HG03175 (cell line): ENCODE measurements at regions not wholly inside any gene's neighbourhood (a gene's known extent, or its start where the extent isn't known, plus 50 kb on each side); places are given as distances from the start of the nearest gene placed in this dataset.
A peak's percentile ranks its signal among the peaks of the same experiment; 100 is the strongest.

ENCODE experiments used
- ATAC-seq: cut with Tn5 transposase; IDR thresholded peaks from one replicate; pipeline ENCODE4 v1.9.1; 2021; ENCODE audit warnings: mild to moderate bottlenecking, moderate library complexity; ENCODE audit not compliant: unreplicated experiment

DNA sequence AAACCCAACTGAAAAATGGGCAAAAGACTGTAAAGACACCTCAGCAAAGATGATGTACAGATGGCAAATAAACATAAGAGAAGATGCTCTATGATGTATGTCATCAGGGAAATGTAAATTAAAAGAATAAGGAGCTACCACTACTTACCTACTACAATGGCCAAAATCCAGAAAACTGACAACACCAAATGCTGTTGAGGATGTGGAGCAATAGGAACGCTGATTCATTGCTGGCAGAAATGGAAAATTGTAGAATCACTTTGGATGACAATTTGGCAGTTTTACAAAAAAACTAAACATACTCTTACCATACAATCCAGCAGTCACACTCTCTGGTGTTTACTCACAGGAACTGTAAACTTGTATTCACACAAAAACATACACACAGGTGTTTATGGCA, 222.3 kb upstream of the LDB2 start:
- no peak for ATAC-seq

DNA sequence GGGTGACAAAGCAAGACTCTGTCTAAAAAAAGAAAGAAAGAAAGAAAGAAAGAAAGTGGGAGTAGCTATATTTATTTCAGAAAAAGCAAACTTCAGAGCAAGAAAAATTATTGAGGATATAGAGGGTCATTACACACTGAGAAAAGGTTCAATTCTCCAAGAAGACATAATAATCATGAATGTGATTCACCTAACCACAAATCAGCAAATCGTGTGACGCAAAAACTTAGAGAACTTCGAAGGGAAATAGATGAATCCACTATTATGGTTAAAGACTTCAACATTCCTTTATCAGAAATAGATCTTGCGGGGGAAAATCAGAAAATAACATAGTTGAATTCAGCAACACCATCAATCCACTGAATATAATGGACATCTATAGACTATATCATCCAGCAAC, 219.3 kb upstream of the LDB2 start:
- no peak for ATAC-seq

DNA sequence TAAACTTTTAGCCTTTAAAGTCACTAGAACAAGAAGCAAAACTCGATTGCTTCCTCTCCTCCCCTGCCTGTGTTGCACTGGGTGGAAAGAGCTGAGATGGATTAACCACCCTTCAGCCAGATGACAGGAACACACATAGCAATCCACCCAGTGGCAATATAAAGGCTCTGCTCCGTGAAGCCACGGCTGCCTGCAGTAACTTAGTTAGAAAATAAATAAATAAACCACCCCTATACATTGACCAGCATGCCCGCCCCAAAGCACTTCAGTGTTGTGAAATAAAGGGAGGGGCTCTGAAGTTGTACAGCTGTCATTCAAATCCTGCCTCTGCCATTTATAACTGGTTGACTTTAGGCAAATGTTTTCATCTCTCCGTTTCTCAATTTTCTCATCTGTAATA, 217.1 kb upstream of the LDB2 start:
- ATAC-seq, result no peak

DNA sequence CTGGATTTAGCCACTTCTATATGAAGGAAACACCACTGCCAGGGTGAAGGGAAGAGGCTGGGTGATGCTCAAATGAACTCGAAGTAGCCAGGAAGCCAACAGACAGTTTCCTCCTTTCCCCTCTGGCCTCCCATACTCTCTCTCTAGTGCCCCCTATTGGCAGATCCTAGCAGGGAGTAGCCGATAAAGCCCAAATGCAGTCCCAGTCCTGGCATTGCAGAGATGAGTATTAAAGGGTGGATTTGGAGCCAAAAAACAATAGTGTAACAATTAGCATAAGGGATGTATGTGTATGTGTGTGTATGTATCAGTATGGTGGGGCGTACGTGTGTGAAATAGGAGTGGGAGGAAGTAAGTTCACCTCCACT, 213.8 kb upstream of the LDB2 start:
- no peak for ATAC-seq

DNA sequence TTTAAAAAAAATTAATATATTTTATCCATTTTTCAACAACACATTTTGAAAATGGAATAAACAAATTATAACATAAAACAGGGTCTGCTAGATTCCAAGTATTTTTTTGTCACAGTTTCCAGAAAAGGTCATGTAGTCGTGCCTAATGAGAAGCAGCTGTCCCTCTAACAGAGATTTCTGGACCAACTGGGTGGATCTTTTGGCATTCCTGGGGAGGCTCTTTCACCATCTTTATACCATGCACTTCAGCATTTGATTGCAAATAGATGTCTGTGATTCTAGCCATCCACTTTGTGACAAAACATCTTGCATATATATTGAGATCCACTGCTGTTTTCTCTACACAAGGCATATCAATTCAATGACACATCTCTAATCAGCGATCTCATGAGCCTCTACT, 210.7 kb upstream of the LDB2 start:
- ATAC-seq, result no peak

DNA sequence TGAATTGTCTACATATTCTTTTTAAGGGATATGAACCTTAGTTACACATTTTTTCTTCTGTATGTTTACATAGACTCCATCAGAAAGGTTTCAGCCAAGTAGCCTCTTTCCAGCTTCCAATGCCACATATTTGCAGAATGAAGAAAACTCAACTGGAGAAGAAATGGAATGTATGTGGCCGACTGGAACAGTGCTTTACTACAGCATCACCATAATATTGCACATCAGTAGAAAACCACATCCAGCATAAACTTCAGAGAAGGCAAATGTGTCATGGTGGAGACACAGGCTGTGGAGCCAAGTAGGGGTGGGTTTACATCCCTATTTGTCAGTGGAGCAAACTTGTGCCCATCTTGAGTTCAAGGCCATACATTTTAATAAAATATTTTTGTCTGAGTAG, 204.8 kb upstream of the LDB2 start:
- ATAC-seq, result no peak

DNA sequence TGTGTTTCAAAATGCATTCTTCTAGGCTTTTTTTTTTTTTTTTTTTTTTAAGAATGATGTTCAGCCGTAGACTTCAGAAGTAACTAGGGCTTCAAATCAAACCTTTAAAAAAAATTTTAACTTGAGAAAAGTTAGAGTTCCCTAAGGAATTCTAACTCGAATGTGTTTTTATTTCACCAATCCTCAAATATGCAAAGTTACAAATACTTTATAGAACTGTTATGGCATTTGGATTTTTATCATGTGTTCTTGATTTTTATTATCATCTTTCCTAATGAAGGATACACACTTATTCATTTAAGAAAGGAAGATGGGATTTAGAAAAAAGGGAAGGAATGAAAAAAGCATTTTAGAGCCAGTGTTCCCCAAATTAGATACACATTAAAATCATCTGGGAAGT, 200.6 kb upstream of the LDB2 start:
- ATAC-seq, result no peak

DNA sequence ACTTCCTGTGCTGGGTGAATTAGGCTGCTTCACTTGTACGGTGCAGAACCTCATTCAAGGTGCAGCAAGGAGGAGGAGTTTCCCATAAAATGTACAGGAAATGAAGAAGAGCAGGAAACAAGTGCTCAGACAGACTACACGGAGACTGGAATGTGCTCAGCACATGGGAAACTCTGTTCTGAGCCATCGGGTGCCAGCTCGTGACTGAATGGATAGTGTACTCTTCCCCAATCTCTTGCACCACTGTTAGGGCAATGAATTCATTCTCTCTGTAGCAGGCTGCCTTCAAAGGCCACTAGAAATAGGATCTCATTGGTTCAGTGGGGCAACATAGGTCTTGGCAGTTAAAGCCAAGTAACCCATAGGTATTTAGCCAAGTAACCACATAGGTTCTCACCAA, 200.0 kb upstream of the LDB2 start:
- no peak for ATAC-seq

DNA sequence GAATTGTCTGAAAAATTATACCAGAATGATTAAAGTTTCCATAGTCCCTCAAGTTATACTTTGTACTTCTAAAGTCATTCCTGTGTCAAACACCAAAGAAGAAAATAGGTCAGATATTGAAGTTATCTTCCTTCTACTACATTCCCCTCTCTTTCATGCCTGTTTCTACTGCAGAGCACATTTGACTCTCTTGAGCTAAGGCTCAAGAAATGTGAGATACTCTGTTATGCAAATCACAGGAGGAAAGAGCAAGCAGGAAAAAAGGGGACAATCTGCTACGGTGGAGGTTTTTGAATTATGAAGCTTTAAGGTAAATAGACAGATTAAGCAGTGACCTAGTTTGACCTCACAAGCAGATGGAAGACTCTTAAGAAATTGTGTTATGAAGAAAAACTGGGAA, 198.9 kb upstream of the LDB2 start:
- no peak for ATAC-seq

DNA sequence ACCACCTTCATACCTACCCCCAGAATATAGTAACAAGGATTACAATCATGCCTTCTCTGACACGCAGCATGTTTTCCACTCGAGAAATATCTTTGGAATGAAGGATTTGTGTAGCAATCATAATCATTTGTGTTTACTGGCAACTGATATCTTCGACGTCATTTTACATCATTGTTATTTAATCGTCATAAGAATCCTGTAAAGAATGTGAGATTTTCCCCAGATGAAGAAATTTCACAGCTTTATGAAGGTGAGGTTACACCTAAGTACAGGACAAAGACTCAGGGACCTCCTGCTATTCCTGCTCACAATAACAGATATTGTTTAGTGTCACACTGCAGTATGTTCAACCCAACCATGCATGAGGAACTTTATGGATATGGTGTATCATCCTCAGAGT, 198.2 kb upstream of the LDB2 start:
- ATAC-seq, result no peak

DNA sequence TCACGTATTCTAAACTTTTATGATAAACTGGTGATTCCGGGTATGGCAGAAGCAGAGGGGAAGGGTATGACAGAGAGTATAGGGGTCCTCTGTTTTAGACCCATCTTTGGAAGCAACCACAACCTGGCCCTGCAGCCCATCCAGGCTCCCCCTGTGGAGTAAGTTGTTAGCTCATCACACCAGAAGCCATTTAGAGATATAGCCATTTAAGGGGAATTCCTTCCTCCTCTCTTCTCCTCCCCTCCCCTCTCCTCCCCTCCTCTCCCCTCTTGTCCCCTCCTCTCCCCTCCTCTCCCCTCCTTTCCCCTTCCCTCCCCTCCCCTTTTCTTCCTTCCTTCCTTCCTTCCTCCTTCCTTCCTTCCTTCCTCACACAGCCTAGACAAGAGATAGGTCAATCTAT, 197.3 kb upstream of the LDB2 start:
- no peak for ATAC-seq

DNA sequence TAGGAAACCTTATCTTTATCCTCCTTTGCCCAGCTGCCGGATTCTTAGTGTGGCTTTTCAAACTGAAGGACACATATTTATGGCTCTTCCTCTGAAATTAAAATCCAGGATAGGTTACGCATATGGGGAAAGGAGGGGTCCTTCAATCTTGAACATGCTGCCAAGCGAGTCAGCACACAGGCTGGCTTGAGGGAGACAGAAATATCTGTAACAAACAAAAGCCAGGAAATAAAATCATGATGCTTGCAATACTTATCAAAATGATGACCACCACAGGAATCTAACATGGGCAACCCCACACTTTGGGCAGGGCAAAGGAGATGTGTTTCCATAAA, 196.4 kb upstream of the LDB2 start:
- ATAC-seq, result no peak

DNA sequence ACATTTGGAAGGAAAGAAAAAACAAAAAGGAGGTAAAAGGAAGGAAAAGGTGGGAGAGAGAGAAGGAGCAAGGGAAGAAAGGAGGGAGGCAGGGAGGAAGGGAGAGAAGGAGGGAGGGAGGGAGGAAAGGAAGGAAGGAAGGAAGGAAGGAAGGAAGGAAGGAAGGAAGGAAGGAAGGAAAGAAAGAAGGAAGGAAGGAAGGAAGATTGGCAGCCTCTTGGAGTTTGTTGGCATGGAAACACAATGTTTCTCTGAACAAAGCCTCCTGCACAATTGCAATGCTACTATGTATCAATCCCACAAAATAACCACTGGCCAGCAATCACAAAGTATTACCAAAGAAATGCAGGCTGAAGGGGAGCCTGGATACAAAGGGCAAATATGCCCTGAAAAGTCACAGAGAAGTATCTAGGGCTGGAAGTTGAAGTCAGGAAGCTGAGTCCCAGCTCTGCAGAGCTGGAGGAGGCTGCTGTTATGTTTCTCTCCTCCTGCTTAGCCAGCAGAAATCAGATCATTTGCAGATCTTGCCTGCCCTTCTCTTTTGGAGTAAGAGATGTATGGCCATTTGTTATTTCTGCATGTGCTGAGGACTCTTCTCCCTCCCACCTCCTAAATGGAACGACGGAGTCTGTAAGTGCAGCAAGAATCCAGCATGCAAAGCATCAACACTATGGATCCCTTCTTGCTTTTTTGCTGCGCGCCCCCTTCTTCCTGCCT, 195.9 kb upstream of the LDB2 start:
- no peak for ATAC-seq

DNA sequence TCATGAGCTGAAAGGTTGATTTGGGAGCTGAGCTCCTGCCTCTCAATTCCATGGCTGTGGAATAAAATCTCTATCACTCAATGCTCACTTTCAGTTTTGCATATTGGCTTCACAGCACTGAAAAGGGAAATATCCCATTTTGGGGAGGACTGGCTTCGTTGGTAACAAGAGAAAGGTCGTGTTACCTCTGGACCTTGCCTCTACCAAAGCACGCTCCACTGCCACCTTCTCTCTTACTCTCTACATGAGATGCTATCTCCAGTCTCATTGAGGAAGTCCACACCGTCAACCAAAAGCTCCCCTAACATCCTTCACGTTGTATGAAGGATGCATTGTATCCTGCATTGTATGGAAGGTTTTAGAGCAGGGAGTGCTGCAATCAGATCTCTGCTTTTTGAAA, 195.0 kb upstream of the LDB2 start:
- ATAC-seq, result no peak

DNA sequence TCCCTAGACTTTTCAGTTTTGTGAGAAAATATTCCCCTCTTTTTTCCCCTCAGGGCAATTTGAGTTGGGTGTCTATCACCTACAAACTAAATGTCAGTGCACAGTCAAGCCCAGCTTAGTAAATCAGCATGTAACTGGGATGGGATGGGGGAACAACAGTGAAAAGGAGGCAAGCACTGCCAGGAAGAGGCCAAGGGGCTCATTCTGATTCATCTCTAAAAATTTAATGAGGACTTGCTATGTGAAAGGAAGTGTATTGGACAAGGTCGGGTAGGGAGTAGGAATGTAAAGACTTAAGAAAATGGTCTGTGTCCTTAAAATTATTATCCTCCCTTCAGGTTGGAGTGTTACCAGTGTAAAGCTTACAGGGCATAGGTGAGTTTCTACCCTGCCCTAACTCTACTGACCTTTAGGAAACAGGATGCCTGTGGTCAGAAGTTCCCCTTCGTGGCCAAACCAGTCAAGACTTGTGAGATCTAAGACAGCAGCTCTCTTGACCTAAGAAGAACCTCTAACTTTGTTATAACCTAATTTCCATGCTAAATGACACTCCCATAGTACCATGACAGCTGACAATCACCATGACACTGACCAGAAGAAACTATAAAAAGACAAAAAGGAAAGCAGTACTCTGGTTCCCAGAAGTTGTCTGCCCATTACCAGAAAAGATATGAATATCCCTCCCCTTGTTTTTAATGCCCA, 194.4 kb upstream of the LDB2 start:
- peak; percentile 93 for ATAC-seq

DNA sequence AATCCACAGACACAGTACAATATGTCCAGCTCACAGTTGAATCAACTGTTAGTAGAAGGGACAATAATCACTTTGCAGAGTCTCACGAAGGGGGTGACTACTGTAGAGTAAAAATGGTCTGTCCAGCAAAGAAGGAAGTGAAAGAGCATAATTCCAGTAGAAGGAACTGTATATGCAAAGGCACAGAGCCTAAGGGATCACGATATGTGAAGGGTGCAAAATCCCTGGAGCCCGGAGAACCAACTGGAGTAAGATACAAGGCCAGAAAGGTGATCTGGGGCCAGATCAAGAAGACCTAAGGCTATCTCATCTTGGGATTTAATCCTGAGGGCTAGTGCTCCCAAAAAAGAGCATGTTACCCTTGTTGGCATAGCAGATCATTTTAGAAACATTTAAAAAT, 192.7 kb upstream of the LDB2 start:
- no peak for ATAC-seq

DNA sequence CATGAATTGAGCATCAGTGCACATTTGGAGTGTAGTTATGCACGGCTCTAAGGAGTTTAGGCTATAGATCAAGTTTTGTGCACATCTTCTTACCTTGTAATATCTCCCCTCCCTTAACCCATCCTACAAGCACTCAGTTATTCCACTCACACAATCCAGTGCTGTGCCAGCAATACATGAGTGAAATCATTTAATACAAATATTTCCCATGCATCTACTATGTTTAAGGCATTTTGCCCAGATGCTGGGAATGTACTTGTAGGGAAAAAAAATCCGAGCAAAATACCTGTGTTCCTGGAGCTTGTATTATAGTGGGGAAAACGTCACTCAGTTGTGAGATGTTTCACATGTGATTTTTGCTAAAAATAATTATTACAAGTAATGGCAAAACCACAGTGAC, 191.6 kb upstream of the LDB2 start:
- no peak for ATAC-seq

DNA sequence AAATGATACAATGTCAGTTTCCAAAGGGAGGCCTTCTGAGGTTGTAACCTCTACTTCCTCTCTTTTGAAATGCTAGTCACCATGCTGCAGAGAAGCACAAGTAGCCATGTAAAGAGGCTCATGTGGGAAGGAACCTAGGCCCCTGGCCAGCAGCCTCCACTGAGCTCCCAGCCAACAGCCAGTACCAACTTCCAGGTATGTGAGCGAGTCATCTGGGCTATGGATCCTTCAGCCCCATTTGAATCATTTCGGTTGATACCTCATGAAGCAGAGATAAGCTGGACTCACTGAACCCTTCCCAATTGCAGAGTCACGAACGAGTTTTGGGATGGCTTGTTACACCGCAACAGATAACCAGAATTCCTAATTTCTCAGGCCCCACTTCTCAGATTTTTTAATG, 187.0 kb upstream of the LDB2 start:
- no peak for ATAC-seq

DNA sequence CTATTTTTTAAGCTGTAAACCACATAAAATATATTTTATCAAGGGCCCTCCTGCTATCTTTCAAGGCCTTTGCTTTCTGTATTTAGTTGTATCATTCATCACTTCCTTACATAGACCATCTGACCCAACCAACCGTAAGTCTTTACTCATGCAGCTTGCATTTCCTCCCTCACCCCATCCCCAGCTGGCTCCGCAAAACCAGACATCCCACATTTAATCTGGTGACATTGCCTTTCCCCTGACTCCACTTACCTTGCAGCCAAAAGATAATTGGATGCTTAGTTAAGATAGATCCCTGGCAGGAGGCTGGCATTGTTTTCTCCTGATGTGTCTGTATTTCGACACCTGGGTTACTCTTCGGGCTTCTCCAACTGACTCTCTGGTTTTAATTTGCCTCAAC, 183.7 kb upstream of the LDB2 start:
- ATAC-seq, result no peak

DNA sequence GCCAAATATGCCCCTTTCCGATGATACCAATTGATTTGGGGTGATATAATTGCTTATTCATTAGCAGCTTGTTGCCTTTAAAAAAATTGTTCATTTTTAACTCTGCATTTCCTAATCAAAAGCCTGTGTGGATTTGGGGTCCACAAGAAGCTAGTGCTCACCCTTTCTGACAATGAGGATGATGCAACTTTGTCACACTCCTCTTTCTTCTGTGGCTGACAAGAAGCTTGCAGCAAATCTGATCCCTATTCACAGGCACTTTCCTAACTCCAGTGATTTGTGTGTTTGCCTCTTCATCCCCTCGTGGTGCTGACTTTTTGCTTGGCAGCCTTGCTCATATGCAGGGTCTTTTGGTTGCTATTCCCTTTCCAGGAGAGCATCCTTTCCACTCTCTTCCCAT, 182.7 kb upstream of the LDB2 start:
- ATAC-seq, result no peak

DNA sequence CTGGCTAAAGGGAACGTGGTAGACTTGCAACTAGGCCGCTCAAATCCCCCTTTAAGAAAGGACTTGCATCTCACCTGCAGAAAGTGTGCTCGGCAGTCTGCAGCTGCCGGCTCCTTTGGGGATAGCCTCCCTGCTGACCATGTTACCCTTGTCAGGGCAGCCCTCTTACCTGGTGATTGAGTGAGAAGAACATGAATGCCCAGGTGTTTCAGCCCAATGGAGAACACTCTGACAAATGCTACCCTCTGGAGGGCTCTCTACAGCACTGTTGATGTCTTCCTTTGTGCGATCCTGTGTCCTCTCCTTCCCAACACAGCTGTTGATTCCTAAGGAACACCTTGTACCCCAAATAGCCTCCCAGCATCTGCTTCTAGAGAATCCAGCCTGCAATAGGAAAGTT, 178.7 kb upstream of the LDB2 start:
- ATAC-seq, result no peak

DNA sequence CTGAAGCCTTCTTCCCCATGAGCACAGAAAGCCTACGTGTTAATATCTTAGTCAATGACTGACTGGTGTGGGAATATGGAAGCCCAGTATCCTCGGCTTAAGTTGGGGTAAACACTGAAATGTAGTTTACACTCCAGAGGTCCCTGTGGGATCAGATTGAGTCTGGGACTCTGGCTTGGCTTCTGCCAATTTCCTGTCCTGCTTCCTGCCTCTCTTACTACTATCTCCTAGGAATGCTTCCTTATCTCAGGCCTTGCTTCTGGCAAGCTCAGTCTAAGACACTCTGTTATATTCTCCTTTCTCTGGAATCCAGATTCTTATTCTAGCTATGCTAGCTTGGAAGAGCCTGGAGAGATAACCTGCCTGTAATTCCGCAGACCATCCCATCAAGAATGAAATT, 174.0 kb upstream of the LDB2 start:
- no peak for ATAC-seq

DNA sequence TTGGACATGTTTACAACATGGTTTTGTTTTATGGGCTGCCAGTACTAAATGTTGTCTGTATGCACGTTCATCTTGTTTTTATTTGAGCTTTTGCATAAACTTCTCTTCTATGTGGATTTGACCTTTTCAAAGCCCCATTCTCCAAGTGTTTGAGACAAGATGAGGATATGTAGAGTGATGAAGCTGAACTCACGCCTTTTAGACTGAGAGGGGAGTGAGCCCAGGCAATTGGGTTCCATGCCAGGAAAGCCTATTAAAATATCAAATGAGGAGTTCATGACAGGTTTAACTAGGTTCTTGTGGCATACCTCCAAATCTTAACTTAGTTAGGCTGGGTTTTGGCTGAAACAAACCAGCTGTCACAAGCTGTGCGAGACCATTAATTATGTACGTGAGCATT, 170.4 kb upstream of the LDB2 start:
- ATAC-seq, result no peak
